H1 (cell line): ENCODE measurements at regions not wholly inside any gene's neighbourhood (a gene's known extent, or its start where the extent isn't known, plus 50 kb on each side); places are given as distances from the start of the nearest gene placed in this dataset.

Source experiments
- TF ChIP-seq, protein P1 (sequence below): fragments of 300-600 bp; sonication (generic); IDR thresholded peaks from 2 replicates; pipeline ENCODE4 v1.7.1; 2012; ENCODE audit warnings: low read length, moderate library complexity, mild to moderate bottlenecking, inconsistent platforms; ENCODE audit not compliant: insufficient replicate concordance

GRCh38 chr5:105877592-105877991 lies 1793.1 kb downstream of the EFNA5 start (continued):
- TF ChIP-seq, protein P1, sequence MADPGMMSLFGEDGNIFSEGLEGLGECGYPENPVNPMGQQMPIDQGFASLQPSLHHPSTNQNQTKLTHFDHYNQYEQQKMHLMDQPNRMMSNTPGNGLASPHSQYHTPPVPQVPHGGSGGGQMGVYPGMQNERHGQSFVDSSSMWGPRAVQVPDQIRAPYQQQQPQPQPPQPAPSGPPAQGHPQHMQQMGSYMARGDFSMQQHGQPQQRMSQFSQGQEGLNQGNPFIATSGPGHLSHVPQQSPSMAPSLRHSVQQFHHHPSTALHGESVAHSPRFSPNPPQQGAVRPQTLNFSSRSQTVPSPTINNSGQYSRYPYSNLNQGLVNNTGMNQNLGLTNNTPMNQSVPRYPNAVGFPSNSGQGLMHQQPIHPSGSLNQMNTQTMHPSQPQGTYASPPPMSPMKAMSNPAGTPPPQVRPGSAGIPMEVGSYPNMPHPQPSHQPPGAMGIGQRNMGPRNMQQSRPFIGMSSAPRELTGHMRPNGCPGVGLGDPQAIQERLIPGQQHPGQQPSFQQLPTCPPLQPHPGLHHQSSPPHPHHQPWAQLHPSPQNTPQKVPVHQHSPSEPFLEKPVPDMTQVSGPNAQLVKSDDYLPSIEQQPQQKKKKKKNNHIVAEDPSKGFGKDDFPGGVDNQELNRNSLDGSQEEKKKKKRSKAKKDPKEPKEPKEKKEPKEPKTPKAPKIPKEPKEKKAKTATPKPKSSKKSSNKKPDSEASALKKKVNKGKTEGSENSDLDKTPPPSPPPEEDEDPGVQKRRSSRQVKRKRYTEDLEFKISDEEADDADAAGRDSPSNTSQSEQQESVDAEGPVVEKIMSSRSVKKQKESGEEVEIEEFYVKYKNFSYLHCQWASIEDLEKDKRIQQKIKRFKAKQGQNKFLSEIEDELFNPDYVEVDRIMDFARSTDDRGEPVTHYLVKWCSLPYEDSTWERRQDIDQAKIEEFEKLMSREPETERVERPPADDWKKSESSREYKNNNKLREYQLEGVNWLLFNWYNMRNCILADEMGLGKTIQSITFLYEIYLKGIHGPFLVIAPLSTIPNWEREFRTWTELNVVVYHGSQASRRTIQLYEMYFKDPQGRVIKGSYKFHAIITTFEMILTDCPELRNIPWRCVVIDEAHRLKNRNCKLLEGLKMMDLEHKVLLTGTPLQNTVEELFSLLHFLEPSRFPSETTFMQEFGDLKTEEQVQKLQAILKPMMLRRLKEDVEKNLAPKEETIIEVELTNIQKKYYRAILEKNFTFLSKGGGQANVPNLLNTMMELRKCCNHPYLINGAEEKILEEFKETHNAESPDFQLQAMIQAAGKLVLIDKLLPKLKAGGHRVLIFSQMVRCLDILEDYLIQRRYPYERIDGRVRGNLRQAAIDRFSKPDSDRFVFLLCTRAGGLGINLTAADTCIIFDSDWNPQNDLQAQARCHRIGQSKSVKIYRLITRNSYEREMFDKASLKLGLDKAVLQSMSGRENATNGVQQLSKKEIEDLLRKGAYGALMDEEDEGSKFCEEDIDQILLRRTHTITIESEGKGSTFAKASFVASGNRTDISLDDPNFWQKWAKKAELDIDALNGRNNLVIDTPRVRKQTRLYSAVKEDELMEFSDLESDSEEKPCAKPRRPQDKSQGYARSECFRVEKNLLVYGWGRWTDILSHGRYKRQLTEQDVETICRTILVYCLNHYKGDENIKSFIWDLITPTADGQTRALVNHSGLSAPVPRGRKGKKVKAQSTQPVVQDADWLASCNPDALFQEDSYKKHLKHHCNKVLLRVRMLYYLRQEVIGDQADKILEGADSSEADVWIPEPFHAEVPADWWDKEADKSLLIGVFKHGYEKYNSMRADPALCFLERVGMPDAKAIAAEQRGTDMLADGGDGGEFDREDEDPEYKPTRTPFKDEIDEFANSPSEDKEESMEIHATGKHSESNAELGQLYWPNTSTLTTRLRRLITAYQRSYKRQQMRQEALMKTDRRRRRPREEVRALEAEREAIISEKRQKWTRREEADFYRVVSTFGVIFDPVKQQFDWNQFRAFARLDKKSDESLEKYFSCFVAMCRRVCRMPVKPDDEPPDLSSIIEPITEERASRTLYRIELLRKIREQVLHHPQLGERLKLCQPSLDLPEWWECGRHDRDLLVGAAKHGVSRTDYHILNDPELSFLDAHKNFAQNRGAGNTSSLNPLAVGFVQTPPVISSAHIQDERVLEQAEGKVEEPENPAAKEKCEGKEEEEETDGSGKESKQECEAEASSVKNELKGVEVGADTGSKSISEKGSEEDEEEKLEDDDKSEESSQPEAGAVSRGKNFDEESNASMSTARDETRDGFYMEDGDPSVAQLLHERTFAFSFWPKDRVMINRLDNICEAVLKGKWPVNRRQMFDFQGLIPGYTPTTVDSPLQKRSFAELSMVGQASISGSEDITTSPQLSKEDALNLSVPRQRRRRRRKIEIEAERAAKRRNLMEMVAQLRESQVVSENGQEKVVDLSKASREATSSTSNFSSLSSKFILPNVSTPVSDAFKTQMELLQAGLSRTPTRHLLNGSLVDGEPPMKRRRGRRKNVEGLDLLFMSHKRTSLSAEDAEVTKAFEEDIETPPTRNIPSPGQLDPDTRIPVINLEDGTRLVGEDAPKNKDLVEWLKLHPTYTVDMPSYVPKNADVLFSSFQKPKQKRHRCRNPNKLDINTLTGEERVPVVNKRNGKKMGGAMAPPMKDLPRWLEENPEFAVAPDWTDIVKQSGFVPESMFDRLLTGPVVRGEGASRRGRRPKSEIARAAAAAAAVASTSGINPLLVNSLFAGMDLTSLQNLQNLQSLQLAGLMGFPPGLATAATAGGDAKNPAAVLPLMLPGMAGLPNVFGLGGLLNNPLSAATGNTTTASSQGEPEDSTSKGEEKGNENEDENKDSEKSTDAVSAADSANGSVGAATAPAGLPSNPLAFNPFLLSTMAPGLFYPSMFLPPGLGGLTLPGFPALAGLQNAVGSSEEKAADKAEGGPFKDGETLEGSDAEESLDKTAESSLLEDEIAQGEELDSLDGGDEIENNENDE, result no peak
